ENCODE measurements at regions not wholly inside any gene's neighbourhood (a gene's known extent, or its start where the extent isn't known, plus 50 kb on each side); places are given as distances from the start of the nearest gene placed in this dataset.
A peak's percentile ranks its signal among the peaks of the same experiment; 100 is the strongest.

DNA sequence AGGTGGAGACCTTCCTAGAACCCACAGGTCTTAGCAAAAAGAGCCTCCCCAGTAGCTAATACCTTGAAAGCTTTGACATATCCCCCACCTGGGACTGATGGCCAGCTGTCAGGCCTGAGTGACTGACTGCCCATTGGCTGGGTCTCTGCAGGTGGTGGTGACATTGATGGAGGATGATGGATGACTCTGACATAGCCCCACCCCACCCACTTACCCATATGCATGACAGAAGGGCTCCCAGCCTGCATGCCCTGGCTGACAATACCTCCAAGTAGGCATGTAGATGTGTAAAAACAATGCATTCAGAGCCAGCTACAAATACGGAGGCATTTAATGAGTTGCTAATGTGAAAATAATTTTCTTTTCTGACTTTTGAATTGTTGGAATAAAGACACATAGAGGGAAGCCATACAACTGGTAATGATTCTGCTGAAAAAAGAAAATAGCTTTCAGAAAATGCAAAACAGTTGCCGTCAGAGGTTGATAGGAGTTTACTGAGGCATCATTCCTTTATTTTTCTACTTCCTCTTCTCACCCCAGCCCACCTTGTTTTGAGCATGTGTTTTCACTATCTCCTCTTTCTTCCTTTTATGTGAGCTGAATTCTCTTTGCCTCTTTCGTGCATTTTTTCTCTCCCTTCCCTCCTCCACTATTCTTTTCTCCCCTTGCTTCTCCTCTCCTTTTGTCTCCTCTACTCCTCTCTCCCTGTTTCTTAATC, 70.6 kb downstream of the OLIG3 start:
- no peak for TF ChIP-seq CTCF (IDR thresholded peaks at IDR 0.05; ENCODE audit: insufficient read depth, low read depth, low read length, missing control alignments)
- DNase-seq (ENCODE audit: low read depth) = no peak
- no peak overlapping the region for H3K4me3 ChIP-seq (ENCODE audit: low read depth, low read length)

- TF ChIP-seq CTCF (IDR thresholded peaks at IDR 0.05; ENCODE audit: insufficient read depth, low read depth, low read length, missing control alignments) = no peak
- no peak for DNase-seq (ENCODE audit: low read depth)
- no peak overlapping the region for H3K4me3 ChIP-seq (ENCODE audit: low read depth, low read length)
Measured at GRCh38 chr6:137417396-137417795, 76.8 kb downstream of the OLIG3 start.

GRCh38 chr6:137416376-137417109, 77.7 kb downstream of the OLIG3 start:
- TF ChIP-seq CTCF (IDR thresholded peaks at IDR 0.05; ENCODE audit: insufficient read depth, low read depth, low read length, missing control alignments) = no peak
- DNase-seq (ENCODE audit: low read depth) = no peak
- H3K4me3 ChIP-seq (ENCODE audit: low read depth, low read length) = no peak overlapping the region

DNA sequence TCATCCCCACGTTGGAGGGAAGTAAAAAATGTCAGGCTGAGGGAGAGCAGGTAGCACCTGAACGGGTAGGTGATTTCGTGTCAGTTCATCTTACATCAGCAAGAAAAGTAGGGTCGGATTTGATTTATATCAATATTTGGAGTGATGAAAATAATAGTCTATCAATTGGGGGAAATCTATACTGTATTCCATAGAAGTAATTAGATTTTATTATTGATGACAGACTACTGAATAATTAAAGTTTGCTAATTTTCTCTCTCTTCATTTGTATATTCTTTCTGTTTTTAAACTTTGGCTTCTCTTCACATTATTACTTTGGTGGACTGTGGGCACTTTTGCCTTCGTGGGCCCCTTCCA, 78.4 kb downstream of the OLIG3 start:
- H3K4me3 ChIP-seq (ENCODE audit: low read depth, low read length) = no peak overlapping the region
- no peak for TF ChIP-seq CTCF (IDR thresholded peaks at IDR 0.05; ENCODE audit: insufficient read depth, low read depth, low read length, missing control alignments)
- no peak for DNase-seq (ENCODE audit: low read depth)

GRCh38 chr6:137415127-137415833, 78.9 kb downstream of the OLIG3 start:
- TF ChIP-seq CTCF (IDR thresholded peaks at IDR 0.05; ENCODE audit: insufficient read depth, low read depth, low read length, missing control alignments) = peak; percentile 76
- H3K4me3 ChIP-seq (ENCODE audit: low read depth, low read length) = peak overlapping the region; percentile 53

DNA sequence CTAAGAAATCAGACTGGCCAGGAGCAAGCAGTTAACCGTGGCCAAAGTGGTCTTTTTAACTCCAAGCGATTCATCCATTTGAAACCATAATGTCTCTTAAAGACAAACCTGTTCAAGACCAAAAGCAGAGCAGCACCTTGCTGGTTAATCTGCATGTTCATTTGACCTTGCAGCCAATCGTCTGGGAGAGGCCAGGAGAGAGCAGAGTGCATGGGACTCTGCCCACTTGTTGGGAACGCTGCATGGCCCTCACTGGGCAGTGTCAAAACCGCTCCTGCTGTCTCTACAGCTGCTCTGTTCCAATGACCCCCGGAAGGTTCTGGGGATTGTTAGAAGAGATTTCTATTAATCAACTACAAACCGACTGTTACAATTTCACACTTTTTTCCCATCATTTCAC, 79.6 kb downstream of the OLIG3 start:
- TF ChIP-seq CTCF (IDR thresholded peaks at IDR 0.05; ENCODE audit: insufficient read depth, low read depth, low read length, missing control alignments) = no peak
- DNase-seq (ENCODE audit: low read depth) = no peak
- no peak overlapping the region for H3K4me3 ChIP-seq (ENCODE audit: low read depth, low read length)

More at GRCh38 chr6:137415127-137415833, 78.9 kb downstream of the OLIG3 start:
- DNase-seq (ENCODE audit: low read depth) = peak; percentile 76

Data from GM12865 (cell line).